Superior temporal gyrus (tissue), 1 donor: ENCODE measurements at regions not wholly inside any gene's neighbourhood (a gene's known extent, or its start where the extent isn't known, plus 50 kb on each side); places are given as distances from the start of the nearest gene placed in this dataset.

Experiments used
- DNase-seq: peaks from one replicate; pipeline ENCODE4 v3.0.0-alpha.2; 2016; ENCODE audit errors: extremely low spot score

DNA sequence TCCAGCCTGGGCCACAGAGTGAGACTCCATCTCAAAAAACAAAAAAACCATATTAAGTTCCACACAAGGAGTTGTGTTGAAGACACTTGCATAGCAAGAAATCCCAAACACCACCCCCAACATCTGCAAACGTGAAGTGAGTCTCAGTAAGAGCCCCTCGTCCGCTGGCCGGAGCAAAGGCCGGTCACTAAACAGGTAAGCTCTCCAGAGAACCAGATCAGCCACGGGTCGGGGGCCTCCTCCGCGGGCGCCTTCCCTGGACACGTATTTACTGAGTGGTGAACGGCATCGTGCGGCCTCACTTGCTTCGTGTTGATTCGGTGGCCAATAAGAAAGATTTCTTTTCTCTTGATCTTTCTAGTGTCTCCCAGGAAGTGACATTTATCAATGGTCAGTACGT lies 93.6 kb downstream of the MRPL36 start:
- no peak for DNase-seq

DNA sequence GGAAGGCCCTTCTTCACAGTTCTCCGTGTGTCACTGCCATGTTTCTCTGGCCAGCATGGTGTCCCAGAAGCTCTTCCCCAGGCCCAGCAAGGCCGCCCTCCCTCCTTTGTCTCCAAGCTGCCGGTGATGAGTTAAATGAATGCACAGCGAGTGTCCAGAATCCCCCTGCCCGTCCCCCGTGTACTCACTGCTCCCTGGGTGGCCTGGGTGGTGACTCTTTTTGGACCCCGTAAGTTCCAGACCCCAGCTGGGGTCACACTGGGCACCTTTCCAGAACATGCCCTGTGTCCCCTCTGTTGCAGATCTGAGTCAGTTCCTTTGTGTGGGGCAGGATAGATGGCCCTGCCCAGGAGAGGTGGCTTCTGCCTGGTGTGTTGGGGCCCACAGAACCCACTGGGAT lies 95.0 kb downstream of the MRPL36 start:
- DNase-seq = no peak

DNA sequence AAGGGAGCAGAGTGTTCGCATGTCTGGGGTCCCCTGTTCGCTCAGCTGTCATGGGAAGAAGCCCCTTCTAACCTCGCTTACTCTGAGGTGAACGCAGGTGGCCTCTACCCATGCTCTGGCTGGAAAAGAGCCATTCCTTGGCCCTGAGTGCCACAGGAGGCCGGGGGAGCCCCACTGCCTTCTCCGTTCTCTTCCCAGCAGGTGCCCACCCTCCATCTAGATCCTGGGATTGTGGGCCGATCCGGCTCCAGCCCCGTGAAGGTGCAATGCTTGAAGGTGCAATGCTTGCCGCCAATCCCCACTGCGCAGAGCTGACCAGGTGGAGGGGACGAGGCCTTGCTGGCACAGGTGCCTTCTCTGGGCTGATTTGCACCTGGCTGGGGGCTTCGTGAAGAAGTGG lies 95.4 kb downstream of the MRPL36 start:
- DNase-seq = no peak

DNA sequence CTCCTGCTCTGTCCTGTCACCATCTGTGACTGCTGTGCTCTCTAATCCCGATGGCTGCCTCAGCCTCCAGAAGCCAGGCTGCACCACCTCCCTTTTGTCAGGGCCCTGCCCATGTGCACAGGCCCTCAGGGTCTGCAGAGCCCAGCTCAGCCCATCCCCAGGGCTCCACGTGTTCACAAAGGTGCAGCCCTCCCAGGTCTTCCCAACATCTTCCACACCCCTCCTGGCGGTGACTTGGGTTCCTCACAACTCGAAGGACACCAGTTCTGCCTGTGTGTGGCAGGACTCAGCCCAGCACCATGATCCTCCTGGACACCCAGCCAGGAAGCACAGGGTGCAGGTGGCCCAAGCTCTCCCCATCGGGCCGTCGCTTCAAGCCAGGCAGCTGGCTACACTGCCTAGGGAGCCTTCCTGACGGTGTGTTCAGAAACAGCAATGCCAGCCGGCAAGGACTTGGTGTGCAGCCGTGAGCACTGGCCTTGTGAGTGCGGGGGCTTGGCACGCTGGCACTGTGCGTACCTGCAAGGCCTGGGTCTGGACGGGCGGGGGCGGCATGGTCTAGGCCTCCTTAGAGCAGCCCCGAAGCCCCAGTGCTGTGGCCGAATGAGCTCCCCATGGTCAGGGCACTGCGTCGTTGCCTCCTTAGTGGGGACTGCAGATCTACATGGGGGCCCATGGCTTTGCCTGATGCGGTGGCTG lies 96.1 kb downstream of the MRPL36 start:
- DNase-seq = no peak

DNA sequence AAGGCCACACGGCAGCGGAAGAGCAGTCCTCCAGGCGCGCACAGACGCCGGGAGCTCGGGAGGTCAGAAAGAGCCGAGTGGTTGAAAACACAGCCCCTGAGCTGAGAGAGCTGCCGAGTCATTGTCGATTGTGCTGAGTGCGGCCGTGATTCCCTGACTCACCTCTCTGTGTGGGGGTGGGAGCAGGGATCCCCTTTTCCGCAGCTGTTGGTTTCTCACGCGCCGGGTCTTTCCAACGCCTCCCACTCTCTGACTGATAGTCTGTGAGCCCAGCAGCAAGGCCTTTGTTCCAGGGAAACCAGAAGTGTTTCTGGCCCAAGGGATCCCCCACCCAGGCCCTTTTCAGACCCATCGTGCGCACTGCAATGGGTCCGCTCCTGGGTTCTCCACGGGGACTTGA lies 97.3 kb downstream of the MRPL36 start:
- DNase-seq = no peak

DNA sequence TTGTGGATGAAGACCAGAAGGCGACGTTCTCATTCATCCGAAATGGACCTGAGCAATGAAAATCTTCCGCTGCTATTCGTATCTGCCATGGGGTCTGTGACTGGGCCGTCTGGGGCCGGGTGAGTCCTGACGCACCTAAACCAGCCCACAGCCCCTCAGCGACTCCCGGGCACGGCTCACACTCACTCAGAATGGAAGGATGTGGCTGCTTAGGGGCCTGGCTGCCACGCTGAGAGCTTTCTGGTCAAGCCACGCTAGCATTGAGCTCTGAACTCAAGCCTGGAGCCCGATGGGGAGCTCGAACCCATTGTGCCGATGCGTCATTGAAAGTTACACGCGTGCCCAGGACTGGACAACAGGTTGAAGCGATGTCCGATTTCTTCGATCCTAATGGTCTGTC lies 97.8 kb downstream of the MRPL36 start:
- DNase-seq = no peak

DNA sequence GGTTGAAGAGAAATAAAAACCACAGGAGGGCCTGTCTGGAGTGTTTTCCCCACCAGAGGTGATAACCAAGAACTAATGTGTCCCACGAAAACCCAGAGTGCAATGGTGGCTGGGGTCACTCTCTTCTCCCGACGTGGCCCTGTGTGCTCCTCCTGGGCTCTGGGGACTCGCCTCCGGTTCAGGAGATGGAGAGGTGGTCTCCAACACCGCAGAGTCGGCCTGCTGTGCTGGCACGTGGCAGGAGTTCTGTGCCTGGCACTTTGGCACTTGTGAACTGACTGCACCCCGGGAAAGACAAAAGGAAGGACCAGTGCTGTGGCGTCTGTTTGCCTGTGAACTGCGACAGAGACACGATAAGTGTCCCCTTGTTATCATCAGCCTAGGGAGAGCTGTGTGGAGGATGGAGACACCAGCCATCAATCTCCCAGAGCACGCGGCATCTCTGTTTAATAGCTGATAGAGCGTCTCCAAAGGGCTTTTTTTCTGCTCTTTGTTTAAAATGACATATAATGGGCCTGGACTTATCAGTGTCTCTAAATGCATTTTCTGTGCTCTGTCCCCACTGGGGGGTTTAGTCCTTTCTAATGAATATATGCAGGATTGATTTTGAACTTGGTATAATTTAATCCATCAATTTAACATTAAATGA lies 98.3 kb downstream of the MRPL36 start:
- no peak for DNase-seq

DNA sequence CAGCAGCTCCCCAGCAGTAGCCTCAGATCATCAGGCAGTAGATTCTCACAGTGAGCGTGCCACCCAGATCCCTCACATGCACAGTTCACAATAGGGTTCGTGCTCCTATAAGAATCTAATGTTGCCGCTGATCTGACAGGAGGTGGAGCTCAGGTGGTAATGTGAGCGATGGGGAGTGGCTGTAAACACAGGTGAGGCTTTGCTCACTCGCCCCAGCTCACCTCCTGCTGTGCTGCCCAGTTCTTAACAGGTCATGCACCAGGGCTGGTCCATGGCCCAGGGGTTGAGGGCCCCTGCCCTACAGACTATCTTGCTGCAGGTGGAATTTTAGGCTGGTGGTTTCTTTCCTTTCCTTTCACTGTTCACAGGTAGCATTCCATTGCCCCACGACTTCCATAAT lies 100.2 kb downstream of the MRPL36 start:
- DNase-seq = no peak

DNA sequence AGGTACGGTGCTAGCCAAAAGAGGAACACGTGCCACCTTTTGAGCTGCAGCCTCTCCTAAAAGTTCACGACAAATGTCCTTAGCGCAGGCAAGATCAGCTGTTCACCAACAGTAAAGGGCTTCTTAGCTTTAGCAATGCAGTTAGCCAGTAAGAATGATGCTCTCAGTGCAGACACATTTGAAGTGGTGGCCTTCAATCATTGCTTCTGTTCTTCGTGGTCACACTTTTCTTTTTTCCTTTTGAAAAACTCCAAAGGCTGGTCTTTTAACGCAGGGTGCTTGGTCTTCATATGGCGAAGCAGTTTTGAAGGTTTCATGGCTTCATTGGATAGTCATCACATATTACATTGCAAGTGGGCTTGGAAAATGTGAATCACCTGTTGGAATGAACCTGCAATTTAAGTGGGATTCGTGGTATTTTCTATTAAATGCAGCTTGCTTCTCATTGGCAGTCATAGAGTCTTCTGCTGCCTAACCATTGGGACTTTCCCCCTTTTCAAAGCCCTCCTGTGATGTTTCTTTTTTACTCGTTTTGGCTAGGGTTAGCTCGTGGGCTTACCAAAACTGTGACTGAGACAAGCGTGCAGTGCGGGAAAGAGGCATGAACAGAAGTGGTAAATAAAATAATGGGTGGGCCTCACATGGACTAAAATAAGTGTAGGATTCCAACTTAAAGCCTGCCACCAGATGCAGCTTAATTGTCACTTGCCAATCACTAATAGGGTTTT lies 100.9 kb downstream of the MRPL36 start:
- no peak for DNase-seq

DNA sequence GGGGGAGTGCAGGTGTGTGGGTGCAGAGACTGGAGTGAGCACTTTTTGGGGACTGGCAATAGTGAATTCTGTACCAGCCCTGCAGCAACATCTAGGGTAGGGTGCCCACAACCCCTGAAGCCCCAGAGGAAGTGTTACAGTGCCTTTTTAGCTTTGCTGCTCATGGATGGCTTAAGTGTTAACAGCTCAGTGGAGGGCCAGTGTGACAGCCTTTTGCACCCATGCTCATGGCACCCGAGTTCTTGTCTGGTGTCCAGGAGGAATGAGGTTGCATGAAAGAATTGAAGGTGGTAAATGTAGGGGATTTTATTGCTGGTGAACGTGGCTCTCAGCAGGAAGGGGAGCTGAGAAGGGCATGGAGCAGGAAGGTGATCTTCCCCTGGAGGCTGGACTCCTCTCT lies 107.3 kb downstream of the MRPL36 start:
- no peak for DNase-seq

DNA sequence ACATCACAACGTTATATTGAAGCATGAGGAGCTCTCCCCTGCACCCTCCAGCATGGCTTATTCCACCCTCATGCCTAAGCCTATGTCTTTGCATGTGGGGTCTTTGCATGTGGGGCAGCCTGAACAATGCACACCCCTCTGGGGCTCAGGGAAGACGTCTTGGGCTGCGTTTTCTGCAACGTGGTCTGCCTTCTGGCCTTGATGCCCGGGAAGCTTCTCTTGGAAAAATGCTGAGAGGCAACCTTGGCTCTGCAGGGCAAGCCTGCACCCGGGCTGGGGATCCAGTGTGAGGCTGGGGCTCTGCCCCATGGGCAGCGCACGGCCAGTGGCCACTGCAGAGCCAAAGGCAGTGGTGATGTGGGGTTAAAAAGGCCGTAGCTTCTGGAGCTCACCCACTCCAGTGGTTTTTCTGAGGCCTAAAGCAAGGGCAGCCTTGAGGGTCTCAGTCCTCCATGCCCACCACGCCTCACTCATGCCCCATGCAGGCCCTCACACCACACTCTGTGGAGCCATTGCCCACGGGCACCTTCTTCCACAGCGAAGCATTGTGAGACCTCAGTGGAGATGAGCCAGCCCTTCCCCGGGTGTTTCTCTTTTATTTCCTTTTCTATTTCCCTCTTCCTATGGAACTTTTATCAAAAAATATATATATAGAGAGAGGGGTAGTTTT lies 112.2 kb downstream of the MRPL36 start:
- no peak for DNase-seq

DNA sequence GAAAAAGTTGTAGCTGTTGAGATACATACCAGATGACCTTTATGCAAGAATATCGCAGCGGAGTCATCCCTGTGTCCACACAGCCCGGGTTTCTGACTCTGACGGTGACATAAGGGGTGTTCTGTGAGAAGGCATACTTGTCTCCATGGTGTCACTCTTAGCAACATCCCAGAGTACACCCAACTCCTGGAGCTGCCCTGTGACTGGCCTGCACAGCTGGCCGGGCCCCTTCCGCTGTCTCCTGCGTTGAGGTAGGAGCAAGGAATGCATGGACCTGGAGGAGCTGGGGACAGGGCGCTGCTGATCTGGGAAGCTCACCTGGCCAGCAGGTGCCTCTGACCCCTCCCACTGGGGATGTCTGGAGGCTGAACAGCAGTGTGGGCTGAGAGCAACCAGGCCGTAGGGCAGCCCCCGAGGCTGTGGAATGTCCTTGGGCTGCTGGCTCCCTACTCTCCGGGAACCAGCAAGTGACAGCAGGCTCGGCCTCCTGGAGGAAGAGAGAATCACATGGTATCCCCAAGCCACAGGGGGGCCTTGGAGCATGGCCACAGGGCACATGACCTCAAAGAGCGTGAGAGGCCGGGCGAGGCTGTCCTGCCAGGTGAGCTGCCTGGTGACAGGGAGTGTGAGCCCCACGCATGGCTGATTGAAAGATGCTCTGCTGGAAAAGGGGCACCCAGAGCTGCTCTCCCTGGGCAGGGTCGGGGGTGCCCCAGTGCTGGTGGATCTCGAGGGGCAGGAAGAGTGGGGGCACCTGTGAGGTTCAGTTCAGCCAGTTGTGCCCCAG lies 113.4 kb downstream of the MRPL36 start:
- DNase-seq = no peak

DNA sequence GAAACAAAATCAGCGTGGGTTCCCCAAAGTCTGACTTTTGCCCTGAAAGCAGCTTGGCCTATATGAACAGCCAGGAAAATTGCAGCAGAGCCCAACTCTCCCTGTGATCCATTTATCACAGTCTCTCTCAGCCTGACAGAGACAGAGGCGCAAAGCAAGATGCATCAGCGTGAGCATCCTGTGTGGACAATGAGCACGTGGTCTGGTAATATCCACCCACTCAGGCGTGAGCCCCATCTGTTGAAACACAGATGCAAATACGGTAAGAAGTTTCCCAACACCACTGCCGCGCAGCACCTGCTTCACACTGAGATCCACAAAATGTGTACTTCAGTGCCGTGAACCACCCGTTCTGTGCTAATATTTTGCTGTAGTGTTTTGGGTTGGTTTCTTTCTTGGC lies 114.6 kb downstream of the MRPL36 start:
- no peak for DNase-seq

DNA sequence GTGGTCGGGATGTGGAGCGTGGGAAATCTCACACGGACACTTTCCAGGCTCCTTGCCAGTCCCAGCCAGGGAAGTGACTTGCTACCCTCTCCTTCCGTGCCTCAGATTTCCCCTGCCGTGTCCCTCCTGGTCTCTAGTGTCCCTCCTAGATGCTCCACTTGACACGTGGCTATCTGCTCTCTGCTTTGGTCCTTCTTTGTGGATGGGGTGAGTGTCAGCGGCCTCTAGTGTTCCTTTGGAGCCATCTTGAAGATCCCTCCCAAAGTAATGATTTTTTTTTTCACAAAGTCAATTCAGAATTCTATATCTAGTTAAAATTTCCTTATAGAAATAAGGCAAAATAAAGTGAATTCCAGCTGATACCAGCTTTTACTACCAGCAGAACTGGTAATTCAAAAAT lies 117.7 kb downstream of the MRPL36 start:
- no peak for DNase-seq

DNA sequence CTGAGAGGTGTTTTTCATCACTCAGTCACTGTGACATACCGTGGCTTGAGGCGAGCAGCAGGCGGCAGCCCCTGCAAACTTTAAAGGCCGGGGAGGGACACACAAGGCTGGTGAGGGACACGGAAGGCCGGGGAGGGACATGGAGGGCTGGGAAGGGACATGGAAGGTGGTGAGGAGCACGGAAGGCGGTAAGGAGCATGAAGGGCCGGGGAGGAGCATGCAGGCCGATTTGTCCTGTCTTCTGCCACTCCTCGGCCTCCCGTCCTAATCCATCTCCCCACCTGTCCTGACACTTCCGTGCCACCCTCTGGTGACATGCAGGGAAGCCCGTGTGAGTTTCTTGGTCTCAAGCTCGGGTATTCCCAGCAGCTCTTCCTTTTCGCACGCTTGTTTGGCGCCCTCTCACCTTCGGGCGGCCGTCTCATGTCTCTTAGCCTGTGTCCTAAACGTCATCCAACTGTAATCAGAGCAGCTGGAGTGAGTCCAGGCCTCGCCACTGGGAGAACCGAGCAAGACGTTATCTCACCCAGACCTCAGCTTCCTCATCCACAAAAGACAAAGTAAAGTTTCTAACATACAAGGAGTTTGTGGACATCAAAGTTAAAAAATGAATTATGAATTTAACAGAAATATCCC lies 126.5 kb downstream of the MRPL36 start:
- no peak for DNase-seq

DNA sequence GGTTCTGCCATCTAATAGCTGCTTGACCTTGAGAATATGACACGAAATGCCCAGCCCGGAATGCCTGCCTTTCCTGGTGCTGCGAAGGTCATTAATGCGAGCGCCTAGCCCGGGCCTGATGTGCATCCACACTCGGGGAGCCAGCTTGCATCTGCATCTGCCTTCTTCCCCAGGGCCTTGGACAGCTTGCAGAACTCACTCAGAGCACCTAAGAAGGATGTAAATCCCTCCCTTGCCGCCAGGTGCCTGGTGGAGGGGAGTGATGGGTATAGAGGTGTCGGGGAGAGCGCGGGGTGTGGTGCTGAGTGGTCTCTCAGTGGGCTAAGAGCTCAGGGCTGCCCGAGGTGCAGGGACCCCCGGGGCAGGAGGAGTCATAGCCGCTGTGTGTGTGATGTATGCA lies 127.2 kb downstream of the MRPL36 start:
- no peak for DNase-seq

DNA sequence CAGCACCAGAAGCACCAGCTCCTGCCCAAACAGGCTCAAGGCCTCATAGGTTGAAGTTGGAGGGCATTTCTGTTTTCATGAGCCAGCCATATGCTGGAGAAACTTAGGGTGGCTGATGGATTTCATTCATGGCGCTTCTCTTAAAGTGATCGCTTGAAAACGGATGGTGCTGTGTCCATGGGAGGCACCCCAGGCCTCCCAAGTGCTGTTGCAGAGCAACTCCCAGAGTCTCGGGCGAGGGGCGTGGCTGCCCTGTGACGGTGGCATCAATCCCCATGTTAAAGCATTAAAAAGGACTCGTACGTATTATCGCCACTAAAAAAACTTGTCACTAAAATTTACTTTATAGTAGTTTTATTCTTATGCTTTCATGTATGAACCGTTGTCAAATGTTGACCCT lies 128.3 kb downstream of the MRPL36 start:
- DNase-seq = no peak

DNA sequence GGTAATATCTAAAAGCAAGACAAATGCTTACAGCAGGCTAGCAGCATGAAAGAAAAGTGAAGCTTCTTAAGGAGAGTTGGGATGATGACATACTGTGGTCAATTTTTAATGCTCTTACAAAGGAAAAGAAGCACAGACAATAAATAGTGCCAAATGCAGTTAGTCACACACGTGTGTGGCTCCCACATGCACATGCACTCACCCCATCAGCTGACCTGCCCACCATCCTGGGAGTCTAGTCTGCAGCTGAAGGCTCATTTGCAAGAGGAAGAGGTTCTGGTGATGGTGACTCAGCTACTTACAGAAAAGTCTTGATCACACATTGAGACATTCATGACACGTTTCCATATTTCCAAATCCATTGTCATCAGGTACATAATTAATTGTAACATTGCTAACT lies 129.3 kb downstream of the MRPL36 start:
- no peak for DNase-seq

DNA sequence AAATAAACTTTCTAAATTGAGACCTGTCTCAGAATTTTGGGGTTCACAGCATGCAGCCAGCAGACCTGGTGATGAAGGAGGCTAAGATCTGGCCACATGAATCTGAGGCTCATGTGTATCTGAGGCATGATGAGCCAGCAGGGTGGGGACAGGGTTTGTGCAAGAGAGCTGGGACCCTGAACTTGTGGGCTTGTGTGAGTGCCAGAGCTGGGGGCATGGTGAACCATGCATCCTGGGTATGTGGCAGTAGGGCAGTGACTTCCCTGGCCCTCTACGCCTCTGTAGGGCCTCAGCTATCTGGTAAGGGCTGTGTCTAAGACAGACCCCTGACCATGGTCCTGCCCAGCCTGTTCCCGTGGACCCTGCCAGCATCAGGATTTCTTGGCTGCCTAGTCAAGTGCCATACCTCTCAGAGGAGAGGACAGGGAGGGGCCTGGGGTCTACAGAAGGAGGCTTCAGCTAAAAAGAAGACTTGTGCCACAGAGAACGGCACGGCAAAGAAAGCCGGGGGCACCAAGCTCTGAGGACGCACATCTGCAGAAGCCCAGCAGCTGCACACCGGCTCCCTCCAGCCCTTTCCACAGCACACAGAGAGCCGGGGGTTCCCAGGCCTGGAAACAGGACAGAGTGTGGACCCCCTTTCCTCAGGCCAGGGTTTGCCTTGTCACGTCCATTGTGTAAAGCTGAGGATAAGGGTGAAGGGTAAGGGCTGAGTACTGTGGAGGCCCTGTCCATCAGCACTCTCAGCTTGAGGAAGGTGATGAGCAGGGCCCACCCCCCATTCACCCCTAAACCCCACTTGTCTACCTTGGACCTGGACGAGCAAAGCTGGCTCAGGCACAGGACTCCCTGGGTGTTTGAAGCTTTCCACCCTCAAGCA lies 130.1 kb downstream of the MRPL36 start:
- no peak for DNase-seq

DNA sequence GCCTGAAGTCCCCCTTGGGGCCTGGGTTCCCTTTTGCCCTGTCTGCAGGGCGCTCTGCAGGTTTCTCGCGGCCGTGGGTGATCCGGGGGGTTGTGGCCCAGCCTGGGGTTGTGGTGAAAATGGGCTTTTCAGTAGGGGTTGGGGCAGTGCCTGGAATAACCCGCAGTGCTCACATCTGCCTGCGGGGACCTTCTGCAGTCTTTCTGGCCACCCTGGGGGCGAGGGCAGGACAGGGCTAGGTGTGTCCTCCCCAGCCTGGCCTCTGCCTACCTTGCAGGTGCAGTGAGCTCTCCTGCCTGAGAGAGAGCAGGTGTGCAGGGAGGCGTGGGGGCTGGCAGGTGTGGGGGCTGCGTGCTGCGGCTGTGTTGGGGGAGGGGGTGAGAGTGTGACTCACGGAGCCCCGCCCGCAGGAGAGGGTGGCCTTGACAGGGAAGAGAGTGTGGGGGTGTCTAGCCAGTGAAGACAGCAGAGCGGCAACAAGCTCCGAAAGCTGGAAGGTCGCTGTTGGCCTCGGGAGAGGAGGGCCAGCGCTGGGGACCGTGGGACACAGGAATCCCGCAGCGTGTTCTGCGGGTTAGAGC lies 131.4 kb downstream of the MRPL36 start:
- DNase-seq = no peak
